GM23338 (cell line): ENCODE measurements at regions not wholly inside any gene's neighbourhood (a gene's known extent, or its start where the extent isn't known, plus 50 kb on each side); places are given as distances from the start of the nearest gene placed in this dataset.

Source experiments
- ATAC-seq: fragments of 200-7000 bp; cut with Tn5 transposase; 3 replicates; pipeline ENCODE4 v1.9.1; 2020
- DNase-seq: peaks from one replicate; pipeline ENCODE4 v3.0.0-alpha.2; 2015; ENCODE audit warnings: low spot score
- H2AFZ ChIP-seq: fragments of 200-600 bp; sonication (generic); 2 replicates; pipeline ENCODE4 v1.8.0; 2016; ENCODE audit warnings: antibody characterized with exemption, mild to moderate bottlenecking, moderate library complexity
- H3F3A ChIP-seq: fragments of 200-600 bp; sonication (generic); replicated peaks from 2 replicates; pipeline ENCODE4 v1.8.0; 2017; ENCODE audit warnings: antibody characterized with exemption, mixed run types, low read depth
- H3K27ac ChIP-seq: fragments of 200-600 bp; sonication (generic); 2 replicates; pipeline ENCODE4 v1.6.1; 2016; ENCODE audit warnings: low read depth
- H3K27me3 ChIP-seq: fragments of 200-600 bp; sonication (generic); 2 replicates; pipeline ENCODE4 v1.8.0; 2016; ENCODE audit warnings: mild to moderate bottlenecking, mixed run types, moderate library complexity; ENCODE audit not compliant: insufficient read depth
- H3K36me3 ChIP-seq: fragments of 200-600 bp; sonication (generic); 2 replicates; pipeline ENCODE4 v1.8.0; 2016; ENCODE audit warnings: mild to moderate bottlenecking; ENCODE audit not compliant: insufficient read depth
- H3K4me1 ChIP-seq: fragments of 200-600 bp; sonication (generic); 2 replicates; pipeline ENCODE4 v1.8.0; 2016; ENCODE audit warnings: mild to moderate bottlenecking, moderate library complexity; ENCODE audit not compliant: insufficient read depth
- H3K4me2 ChIP-seq: fragments of 200-600 bp; sonication (generic); 2 replicates; pipeline ENCODE4 v1.7.1; 2017; ENCODE audit warnings: mixed run types
- H3K4me3 ChIP-seq: fragments of 200-600 bp; sonication (generic); 2 replicates; pipeline ENCODE4 v1.6.1; 2016; ENCODE audit warnings: mixed run types
- H3K79me2 ChIP-seq: fragments of 200-600 bp; sonication (generic); replicated peaks from 2 replicates; pipeline ENCODE4 v1.8.0; 2017; ENCODE audit warnings: mild to moderate bottlenecking; ENCODE audit not compliant: insufficient read depth
- H3K9me2 ChIP-seq: fragments of 200-600 bp; sonication (generic); 2 replicates; pipeline ENCODE4 v1.8.0; 2017; ENCODE audit not compliant: insufficient read depth
- H4K20me1 ChIP-seq: fragments of 200-600 bp; sonication (generic); replicated peaks from 2 replicates; pipeline ENCODE4 v1.8.0; 2017; ENCODE audit warnings: mild to moderate bottlenecking; ENCODE audit not compliant: insufficient read depth
- H3K27ac Mint-ChIP-seq: 2 replicates; pipeline ENCODE4 v1.8.0; 2020; ENCODE audit warnings: inconsistent platforms, mild to moderate bottlenecking, moderate library complexity, mixed read lengths
- H3K27me3 Mint-ChIP-seq: 3 replicates; pipeline ENCODE4 v1.8.0; 2022; ENCODE audit warnings: low read depth, mild to moderate bottlenecking, moderate library complexity, mixed read lengths, inconsistent platforms; ENCODE audit not compliant: insufficient read depth, poor library complexity
- H3K36me3 Mint-ChIP-seq: 3 replicates; pipeline ENCODE4 v1.8.0; 2021; ENCODE audit warnings: low read depth, mild to moderate bottlenecking, inconsistent platforms, moderate library complexity, mixed read lengths
- H3K4me1 Mint-ChIP-seq: 3 replicates; pipeline ENCODE4 v1.8.0; 2020; ENCODE audit warnings: mild to moderate bottlenecking, inconsistent platforms, mixed read lengths
- H3K4me3 Mint-ChIP-seq: 3 replicates; pipeline ENCODE4 v1.8.0; 2021; ENCODE audit warnings: moderate library complexity, mild to moderate bottlenecking, inconsistent platforms, mixed read lengths
- H3K9me3 Mint-ChIP-seq: 3 replicates; pipeline ENCODE4 v1.8.0; 2020; ENCODE audit warnings: moderate library complexity, mild to moderate bottlenecking, inconsistent platforms, mixed read lengths
- EZH2 ChIP-seq: fragments of 200-600 bp; sonication (generic); IDR thresholded peaks from one replicate; pipeline ENCODE4 v1.8.0; 2017; ENCODE audit warnings: antibody characterized with exemption, mild to moderate bottlenecking, low read depth; ENCODE audit not compliant: unreplicated experiment
- JUNB ChIP-seq: IDR thresholded peaks from one replicate; pipeline ENCODE4 v1.6.1; 2016; ENCODE audit warnings: antibody characterized with exemption; ENCODE audit not compliant: unreplicated experiment
- POLR2AphosphoS5 ChIP-seq: IDR thresholded peaks from 2 replicates; pipeline ENCODE4 v1.6.1; 2016; ENCODE audit warnings: antibody characterized with exemption, low read depth
- ZNF331 ChIP-seq: fragments of 250-450 bp; sonication (Bioruptor Pico); IDR thresholded peaks from 2 replicates; pipeline ENCODE4 v1.5.0; 2020; ENCODE audit warnings: low read depth, mild to moderate bottlenecking, moderate library complexity
- ZNF462 ChIP-seq: fragments of 250-450 bp; sonication (Bioruptor Pico); IDR thresholded peaks from 2 replicates; pipeline ENCODE4 v1.5.0; 2020; ENCODE audit warnings: mild to moderate bottlenecking, moderate library complexity
- TF ChIP-seq, protein P1 (sequence below): IDR thresholded peaks from one replicate; pipeline ENCODE4 v1.6.1; 2018; ENCODE audit warnings: antibody characterized with exemption; ENCODE audit not compliant: unreplicated experiment

- no peak for TF ChIP-seq ZNF462 (CRISPR knock-in tag)
Measured at GRCh38 chr16:35149550-35149949, 1690.1 kb downstream of the TP53TG3F start (continued).

- Mint-ChIP-seq H3K27ac (no peak overlapping the region), H3K4me1 (no peaks in the 10 kb centered on the region; the same call in 2 of the 3 replicates), H3K27me3 (peaks cover 10% of the 10 kb centered on the region), H3K9me3 (peaks cover 99% of the 10 kb centered on the region), H3K36me3 (peaks cover 48% of the 10 kb centered on the region), H3K4me3 (no peak overlapping the region)
- Histone ChIP-seq H3K27ac (no peak overlapping the region), H3K4me1 (no peaks in the 10 kb centered on the region), H3K79me2 (no peaks in the 10 kb centered on the region), H3K9me2 (no peaks in the 10 kb centered on the region), H2AFZ (no peak overlapping the region), H3K4me3 (no peak overlapping the region), H3K4me2 (no peak overlapping the region), H3K36me3 (peaks cover 3% of the 10 kb centered on the region; the same call in 1 of the 2 replicates), H4K20me1 (no peaks in the 10 kb centered on the region), H3K27me3 (no peaks in the 10 kb centered on the region), H3F3A (no peaks in the 10 kb centered on the region)
- DNase-seq (no peak), ATAC-seq (no peak)
- TF ChIP-seq, protein P1, sequence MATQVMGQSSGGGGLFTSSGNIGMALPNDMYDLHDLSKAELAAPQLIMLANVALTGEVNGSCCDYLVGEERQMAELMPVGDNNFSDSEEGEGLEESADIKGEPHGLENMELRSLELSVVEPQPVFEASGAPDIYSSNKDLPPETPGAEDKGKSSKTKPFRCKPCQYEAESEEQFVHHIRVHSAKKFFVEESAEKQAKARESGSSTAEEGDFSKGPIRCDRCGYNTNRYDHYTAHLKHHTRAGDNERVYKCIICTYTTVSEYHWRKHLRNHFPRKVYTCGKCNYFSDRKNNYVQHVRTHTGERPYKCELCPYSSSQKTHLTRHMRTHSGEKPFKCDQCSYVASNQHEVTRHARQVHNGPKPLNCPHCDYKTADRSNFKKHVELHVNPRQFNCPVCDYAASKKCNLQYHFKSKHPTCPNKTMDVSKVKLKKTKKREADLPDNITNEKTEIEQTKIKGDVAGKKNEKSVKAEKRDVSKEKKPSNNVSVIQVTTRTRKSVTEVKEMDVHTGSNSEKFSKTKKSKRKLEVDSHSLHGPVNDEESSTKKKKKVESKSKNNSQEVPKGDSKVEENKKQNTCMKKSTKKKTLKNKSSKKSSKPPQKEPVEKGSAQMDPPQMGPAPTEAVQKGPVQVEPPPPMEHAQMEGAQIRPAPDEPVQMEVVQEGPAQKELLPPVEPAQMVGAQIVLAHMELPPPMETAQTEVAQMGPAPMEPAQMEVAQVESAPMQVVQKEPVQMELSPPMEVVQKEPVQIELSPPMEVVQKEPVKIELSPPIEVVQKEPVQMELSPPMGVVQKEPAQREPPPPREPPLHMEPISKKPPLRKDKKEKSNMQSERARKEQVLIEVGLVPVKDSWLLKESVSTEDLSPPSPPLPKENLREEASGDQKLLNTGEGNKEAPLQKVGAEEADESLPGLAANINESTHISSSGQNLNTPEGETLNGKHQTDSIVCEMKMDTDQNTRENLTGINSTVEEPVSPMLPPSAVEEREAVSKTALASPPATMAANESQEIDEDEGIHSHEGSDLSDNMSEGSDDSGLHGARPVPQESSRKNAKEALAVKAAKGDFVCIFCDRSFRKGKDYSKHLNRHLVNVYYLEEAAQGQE = no peak
- no peak for TF ChIP-seq POLR2AphosphoS5
- no peak for TF ChIP-seq JUNB
- no peak for TF ChIP-seq ZNF331
- no peak for TF ChIP-seq ZNF462 (CRISPR knock-in tag)
- no peak for TF ChIP-seq EZH2
Measured at GRCh38 chr16:35150805-35151312, 1691.4 kb downstream of the TP53TG3F start.
